Gastroesophageal sphincter (tissue), 3 donors: ENCODE measurements at regions not wholly inside any gene's neighbourhood (a gene's known extent, or its start where the extent isn't known, plus 50 kb on each side); places are given as distances from the start of the nearest gene placed in this dataset.

ENCODE experiments used
- POLR2A ChIP-seq, 2 donors: fragments of 450-650 bp; IDR thresholded peaks; one replicate each; pipeline ENCODE4 v1.6.1; 2017; ENCODE audit warnings: antibody characterized with exemption in 2 of 2, mild to moderate bottlenecking in 2 of 2, moderate library complexity in 1 of 2
- POLR2AphosphoS5 ChIP-seq: sonication (generic); formaldehyde crosslinking; IDR thresholded peaks from one replicate; pipeline ENCODE4 v1.6.1; 2017; ENCODE audit warnings: antibody characterized with exemption
- TF ChIP-seq, protein P1 (sequence below), 4 experiments: fragments of 200-600 bp in 2 of 4; fragments of 450-650 bp in 2 of 4; sonication (generic) in 1 of 4; IDR thresholded peaks; one replicate each; pipeline ENCODE4 v1.5.1; 2017 to 2019; ENCODE audit warnings: antibody characterized with exemption in 4 of 4, mild to moderate bottlenecking in 2 of 4, moderate library complexity in 2 of 4

DNA sequence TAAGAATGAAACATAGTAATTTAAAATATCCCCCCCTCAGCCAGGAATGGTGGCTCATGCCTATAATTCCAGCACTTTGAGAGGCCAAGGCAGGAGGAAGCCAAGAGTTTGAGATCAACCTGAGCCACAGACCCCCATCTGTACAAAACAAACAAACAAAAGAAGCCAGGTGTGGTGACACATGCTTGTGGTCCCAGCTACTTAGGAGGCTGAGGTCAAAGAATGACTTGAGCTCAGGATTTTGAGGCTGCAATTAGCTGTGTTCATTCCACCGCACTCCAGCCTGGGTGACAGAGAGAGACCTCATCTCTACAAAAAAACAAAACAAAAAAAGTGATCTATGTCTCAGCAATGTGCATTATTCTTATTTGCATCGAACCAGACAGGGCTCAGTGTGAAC is 800.8 kb downstream of the MCTP2 start:
- TF ChIP-seq, protein P1, sequence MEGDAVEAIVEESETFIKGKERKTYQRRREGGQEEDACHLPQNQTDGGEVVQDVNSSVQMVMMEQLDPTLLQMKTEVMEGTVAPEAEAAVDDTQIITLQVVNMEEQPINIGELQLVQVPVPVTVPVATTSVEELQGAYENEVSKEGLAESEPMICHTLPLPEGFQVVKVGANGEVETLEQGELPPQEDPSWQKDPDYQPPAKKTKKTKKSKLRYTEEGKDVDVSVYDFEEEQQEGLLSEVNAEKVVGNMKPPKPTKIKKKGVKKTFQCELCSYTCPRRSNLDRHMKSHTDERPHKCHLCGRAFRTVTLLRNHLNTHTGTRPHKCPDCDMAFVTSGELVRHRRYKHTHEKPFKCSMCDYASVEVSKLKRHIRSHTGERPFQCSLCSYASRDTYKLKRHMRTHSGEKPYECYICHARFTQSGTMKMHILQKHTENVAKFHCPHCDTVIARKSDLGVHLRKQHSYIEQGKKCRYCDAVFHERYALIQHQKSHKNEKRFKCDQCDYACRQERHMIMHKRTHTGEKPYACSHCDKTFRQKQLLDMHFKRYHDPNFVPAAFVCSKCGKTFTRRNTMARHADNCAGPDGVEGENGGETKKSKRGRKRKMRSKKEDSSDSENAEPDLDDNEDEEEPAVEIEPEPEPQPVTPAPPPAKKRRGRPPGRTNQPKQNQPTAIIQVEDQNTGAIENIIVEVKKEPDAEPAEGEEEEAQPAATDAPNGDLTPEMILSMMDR (IDR thresholded peaks at IDR 0.05): no peak
- TF ChIP-seq POLR2A (IDR thresholded peaks at IDR 0.05): no peak
- no peak for TF ChIP-seq POLR2AphosphoS5
